NCI-H1092 (cell line): ENCODE measurements at regions not wholly inside any gene's neighbourhood (a gene's known extent, or its start where the extent isn't known, plus 50 kb on each side); places are given as distances from the start of the nearest gene placed in this dataset.
"Not testable (repeated sequence)": the region's sequence is repeated elsewhere in the genome, so short reads cannot be mapped to it uniquely, and the experiment has no call there.

Experiments used
- DNase-seq: peaks from one replicate; lab custom pipeline; 2025; lab: John Stamatoyannopoulos, UW

DNA sequence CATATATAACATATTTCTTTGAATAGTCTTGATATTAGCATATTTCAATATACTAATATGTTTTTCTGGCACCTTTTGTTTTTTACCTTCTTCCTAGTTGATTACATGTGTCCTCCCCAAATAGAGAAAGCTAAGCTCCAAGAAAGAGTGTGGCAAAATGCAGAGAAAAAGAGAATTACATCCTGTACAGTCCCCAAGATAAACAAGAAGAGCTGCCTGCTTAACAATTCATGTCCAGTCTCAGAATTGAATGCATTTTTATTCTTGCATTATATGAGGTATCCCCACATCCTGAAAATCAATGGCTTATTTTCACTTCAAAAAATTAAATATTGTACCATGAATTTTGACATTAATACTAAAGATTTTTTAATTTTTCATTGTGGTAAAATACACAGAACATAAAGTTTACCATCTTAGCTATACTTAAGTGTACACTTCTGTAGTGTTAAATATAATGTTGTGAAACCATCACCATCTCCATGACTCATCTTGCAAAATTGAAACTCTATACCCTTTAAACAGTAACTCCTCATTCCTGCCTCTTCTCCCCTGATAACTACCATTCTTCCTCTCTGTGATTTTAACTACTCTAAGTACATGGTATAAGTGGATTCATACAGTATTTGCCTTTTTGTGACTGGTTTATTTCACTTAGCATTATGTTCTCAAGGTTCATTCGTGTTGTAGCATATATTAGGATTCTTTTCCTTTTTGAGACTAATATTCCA lies 490.3 kb downstream of the COL12A1 start:
- no peak for DNase-seq

DNA sequence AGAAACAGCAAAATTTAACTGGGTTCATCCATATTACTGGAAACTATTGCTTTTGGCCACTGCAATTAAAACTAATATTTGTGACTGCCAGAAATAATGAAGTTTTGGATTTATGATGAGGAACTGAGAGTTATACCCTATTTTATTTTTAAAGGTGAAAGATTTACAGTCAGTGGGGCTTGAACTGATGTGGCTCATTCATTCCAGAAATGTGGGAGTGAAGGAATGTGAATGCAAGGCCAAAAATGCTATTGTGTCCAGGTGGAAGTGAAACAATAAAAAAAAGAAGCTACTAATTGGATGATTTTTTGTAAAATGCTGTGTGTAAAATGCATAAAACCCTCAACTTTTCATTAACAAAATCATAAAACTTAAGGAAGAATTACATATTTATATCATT lies 491.9 kb downstream of the COL12A1 start:
- no peak for DNase-seq

DNA sequence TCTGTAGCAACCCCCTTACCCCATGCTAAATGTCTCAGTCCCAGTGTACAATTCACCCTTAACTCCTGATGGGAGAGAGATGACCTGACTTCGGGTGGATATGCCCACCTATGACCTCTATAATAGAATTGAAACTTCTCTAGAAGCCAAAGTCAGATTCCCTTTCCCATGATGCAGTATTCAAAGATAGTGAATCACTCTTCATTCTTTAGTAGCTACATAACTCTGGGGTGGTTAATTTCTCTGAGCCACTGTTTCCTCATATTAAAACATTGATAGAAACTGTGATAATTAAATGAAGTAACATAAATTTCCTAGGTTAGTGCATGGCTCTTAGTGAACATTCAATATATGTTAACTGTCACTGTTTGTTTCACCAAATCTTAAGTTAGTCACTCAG lies 500.4 kb downstream of the COL12A1 start:
- no peak for DNase-seq

- DNase-seq = not testable (repeated sequence)
Measured at GRCh38 chr6:74704540-74704939, 501.3 kb downstream of the COL12A1 start.

DNA sequence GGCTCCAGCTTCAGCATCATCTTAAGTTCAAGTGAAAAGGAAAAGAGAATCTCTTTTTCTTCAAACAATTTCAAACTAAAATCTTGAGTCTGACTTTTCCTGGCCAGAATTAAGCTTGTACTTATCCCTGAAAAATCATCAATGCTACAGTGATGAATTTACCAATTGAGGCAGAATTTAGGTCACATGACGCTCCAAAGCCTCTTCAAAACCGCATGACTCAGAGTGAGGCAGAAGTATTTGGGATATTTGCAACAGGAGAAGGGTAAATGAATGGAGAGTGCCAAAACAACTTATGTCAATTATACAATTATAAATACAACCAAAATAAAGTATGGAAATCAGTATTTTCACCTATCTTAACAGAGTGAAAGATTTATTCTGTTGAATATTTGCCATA lies 515.5 kb downstream of the COL12A1 start:
- DNase-seq = no peak

GRCh38 chr6:74689601-74690000 lies 516.3 kb downstream of the COL12A1 start:
- no peak for DNase-seq

GRCh38 chr6:74677463-74677862 lies 528.4 kb downstream of the COL12A1 start:
- DNase-seq = no peak

DNA sequence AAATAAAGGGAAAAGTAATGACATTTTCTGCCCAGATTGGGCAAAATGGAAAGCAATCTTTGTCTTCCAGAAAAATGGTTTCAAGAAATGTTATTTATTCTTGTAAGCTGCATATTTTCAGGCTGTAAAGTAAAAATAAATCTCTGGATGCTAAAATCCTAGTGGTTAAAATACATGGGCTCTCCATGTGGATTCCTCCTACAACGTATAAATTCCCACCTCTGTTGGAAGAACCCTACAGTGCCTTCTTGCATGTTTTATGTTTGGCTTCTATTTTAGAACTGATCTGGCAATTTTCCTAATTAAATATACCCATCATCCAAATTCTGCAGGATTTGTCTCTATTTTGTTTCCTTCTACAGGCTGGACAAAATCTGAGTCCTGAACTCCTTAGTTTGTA lies 528.9 kb downstream of the COL12A1 start:
- DNase-seq = no peak

DNA sequence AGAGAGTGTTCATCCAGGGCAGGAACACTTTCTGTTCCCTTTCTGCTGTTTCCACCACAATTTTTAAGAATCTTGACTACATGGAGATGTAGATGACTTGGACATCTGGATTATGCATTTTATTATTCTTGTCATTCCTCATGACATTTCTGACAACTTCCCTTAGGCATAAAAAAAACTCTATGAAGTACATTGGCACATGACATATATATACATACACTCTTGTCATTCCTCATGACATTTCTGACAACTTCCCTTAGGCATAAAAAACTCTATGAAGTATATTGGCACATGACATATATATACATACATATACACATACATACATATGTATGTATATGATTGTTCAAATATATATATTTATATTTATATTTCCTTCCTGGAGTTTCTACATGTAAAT lies 531.5 kb downstream of the COL12A1 start:
- no peak for DNase-seq

DNA sequence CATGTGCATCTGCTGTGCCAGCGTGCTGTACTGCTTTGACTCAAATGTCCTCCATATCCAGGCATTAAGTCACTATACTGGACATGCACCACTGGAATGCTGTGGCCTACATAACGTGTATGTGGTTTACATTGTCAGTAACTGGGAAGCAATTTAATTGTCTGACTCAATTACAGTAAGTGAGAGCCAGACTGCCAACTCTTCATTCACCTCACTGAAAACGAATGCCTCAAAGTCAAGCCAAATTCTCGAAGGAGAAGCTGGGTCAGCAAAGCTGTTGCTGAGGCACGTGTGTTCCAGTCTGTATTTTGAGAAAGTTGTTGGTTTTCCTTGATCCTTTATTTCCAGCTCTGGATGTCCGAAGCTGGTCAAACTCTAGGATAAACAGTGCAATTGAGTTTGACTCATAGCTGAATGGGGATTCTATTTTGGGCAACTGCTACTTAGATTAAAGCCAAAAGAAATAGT lies 534.3 kb downstream of the COL12A1 start:
- no peak for DNase-seq

DNA sequence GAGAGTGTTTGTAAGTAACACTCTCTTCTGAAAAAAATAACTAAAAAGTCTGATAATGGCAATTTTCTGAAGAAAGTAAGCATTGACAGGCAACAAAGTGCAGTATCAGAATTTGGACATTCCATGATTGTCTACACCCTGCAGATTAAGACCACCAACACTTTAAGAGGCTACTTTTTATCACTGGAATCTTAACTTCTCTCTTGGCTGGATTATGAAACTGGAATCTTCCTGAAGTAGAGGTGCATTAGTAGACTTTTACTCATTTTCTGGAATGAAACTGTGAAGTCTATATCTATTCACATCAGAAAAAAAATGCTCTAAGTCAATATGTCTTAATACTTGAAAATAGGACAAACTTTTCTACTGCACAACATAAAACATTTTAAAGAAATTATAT lies 547.5 kb downstream of the COL12A1 start:
- no peak for DNase-seq

- no peak for DNase-seq
Measured at GRCh38 chr6:74657931-74658330, 547.9 kb downstream of the COL12A1 start.

- DNase-seq = no peak
Measured at GRCh38 chr6:74657011-74657410, 548.8 kb downstream of the COL12A1 start.

DNA sequence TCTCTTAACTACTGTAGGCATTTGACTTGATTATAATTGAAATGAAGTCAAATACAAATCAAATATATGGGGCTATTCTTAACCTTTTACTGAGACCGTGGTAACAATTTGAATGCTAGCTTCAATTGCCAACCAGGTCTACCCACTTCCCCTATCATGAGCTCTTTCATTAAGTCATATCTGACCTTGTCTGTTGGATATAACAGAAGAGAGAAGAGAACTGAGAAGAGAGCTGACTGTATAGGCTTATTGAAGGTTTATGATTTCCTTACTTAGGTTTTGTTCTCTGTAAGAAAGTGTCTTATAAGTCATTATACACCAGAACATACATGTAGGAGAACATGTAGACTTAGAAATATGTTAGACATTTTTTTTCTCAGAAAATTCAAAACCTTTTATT lies 549.4 kb downstream of the COL12A1 start:
- no peak for DNase-seq

- no peak for DNase-seq
Measured at GRCh38 chr6:74654296-74654695, 551.6 kb downstream of the COL12A1 start.

GRCh38 chr6:74651948-74652842 lies 553.7 kb downstream of the COL12A1 start:
- DNase-seq = no peak

DNA sequence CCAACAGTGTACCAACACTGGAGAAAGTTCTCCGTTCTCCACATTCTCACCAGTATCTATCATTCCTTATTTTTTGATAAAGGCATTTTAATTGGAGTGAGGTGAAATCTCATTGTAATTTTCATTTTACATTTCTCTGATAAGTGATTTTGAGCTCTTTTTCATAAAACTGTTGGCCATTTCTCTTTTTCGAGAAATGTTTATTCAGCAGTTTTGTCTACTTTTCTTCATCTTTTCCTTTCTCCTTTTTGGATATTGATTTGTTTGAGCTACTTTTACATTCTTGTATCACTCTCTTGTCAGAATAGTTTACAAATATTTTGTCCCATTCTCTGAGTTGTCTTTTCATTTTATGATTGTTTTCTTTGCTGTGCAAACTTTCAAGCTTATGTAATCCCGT lies 555.2 kb downstream of the COL12A1 start:
- no peak for DNase-seq

- no peak for DNase-seq
Measured at GRCh38 chr6:74646461-74646860, 559.4 kb downstream of the COL12A1 start.

- no peak for DNase-seq
Measured at GRCh38 chr6:74645108-74645849, 560.6 kb downstream of the COL12A1 start.

DNA sequence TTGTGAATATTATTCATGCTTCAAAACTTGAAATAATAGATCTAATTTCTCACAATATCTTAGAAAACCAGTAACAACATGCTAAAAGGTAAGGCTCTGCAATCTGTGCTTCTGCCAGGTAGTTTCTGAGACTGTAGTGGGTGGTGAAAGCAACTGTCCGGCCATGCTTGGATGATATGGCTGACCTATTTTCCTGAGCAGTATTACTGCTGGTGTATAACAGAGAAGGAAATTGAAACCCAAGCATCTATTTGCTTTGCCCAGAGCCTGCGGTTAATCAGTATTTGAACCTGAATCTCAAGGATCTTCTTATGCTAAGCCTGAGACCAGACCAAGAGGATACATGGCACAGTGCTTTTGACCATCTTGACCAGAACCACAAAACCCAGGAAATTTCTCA lies 563.8 kb downstream of the COL12A1 start:
- no peak for DNase-seq

GRCh38 chr6:74638412-74638811 lies 567.4 kb downstream of the COL12A1 start:
- no peak for DNase-seq

- no peak for DNase-seq
Measured at GRCh38 chr6:74632196-74632875, 573.5 kb downstream of the COL12A1 start.
